GM12864 (cell line): ENCODE measurements at regions not wholly inside any gene's neighbourhood (a gene's known extent, or its start where the extent isn't known, plus 50 kb on each side); places are given as distances from the start of the nearest gene placed in this dataset.

Experiments
- DNase-seq: peaks from one replicate; pipeline ENCODE4 v3.0.0-alpha.2; 2011; ENCODE audit warnings: low read depth
- H3K4me3 ChIP-seq: 2 replicates; pipeline ENCODE4 v1.5.1; 2011; ENCODE audit warnings: mild to moderate bottlenecking, low read depth, low read length, control low read depth
- TF ChIP-seq, protein P1 (sequence below): IDR thresholded peaks from 2 replicates; pipeline ENCODE4 v1.5.1; 2011; ENCODE audit warnings: low read depth, mild to moderate bottlenecking, moderate library complexity, low read length, control low read depth, inconsistent platforms; ENCODE audit errors: missing control alignments

DNA sequence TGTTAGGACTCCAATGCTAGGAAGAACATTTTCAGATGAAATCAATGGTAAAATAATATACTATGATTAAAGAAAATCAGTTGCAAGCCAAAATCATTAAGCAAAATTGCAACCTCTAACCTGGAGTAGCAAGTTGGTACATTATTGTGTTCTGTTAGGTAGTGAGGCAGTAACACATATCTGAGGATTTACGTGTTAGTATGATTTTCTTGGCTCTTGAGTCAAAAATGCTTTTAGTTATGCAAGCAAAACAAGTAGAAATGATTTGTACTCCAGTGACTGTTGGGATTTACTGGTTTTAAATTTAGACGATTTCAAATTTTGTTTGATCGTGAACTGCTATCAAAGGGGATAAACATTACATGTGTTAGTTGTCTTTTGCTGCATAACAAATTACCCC is 293.0 kb upstream of the BTBD3 start:
- no peak for DNase-seq
- TF ChIP-seq, protein P1, sequence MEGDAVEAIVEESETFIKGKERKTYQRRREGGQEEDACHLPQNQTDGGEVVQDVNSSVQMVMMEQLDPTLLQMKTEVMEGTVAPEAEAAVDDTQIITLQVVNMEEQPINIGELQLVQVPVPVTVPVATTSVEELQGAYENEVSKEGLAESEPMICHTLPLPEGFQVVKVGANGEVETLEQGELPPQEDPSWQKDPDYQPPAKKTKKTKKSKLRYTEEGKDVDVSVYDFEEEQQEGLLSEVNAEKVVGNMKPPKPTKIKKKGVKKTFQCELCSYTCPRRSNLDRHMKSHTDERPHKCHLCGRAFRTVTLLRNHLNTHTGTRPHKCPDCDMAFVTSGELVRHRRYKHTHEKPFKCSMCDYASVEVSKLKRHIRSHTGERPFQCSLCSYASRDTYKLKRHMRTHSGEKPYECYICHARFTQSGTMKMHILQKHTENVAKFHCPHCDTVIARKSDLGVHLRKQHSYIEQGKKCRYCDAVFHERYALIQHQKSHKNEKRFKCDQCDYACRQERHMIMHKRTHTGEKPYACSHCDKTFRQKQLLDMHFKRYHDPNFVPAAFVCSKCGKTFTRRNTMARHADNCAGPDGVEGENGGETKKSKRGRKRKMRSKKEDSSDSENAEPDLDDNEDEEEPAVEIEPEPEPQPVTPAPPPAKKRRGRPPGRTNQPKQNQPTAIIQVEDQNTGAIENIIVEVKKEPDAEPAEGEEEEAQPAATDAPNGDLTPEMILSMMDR, result no peak

DNA sequence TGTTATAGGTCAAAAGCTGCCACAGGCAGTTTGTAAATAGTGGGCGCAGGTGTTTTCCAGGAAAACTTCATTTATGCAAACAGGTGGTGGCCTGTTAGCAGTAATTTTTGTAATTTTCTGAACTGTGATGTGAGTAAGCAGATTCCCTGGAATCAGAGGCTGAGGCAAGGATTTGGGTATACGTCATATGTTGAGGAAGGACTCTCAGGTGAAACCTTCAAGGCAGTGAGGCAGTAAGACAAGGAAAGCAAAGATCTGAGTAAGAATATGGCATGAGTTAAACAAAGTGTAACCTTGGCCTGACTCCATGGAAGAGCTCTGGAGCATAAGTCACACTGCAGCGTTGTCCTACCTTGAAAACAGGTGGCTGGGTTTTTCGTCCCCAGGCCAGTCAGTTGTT is 291.1 kb upstream of the BTBD3 start:
- DNase-seq, result no peak
- no peak overlapping the region for H3K4me3 ChIP-seq
- TF ChIP-seq, protein P1, result no peak

More for the DNA sequence above, 293.0 kb upstream of the BTBD3 start:
- H3K4me3 ChIP-seq, result no peak overlapping the region

DNA sequence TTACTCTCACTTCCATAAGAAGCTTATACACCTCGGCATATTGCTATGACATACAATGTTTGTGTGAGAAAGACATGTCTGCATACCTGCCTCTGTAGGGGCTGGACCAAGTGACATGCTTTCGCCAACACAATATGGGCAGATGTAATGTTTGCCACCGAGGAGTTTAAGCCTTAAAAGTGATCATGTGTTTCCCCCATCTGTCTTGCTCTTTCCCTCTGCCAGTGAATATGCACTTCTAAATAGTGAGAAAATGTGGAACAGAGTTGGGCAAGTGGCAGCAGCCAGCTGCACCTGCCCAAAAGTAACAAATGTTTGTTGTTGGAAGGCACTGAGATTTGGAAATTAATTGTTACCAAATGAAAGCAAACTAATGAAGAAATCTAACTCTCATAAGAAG is 274.8 kb upstream of the BTBD3 start:
- no peak overlapping the region for H3K4me3 ChIP-seq
- TF ChIP-seq, protein P1, result no peak
- no peak for DNase-seq

DNA sequence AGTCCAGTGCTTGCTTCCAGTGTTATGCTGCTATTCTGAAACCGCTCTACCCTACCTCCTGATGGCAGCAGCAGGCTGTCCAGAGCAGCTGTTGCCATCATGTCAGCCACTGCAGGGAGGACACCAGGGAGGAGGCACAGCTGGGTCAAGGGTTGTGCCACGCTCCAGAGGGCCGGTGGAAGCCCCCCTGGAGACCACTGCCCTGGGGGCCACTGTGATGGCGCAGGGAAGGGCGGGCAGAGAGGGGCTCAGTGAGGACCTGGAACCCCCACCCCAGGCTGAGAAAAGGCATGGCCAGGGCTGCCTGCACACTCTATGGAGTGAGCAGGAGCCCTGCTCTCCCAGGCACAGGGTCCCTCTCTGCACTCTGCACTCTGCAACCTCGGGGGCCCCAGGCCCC is 271.3 kb upstream of the BTBD3 start:
- DNase-seq, result no peak
- TF ChIP-seq, protein P1, result no peak
- H3K4me3 ChIP-seq, result no peak overlapping the region

DNA sequence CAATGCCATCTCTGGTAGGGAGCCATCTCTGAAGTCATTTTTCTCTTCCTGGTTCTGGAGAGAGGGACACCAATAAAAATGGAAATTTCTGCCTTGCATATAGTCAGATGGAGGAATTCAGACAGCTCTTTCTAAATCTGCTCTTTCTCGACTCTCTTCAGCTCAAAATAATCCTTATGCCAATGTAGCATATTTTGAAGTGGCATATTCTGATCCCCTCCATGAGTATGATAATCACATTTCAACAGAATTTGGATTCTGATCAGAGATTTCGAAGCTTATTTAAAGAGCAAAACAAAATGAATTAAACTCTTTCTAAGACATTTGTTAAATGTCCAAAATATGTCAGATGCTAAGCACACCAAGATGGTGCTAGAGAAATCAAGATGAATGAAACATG is 267.1 kb upstream of the BTBD3 start:
- TF ChIP-seq, protein P1, result no peak
- H3K4me3 ChIP-seq, result no peak overlapping the region
- DNase-seq, result no peak

DNA sequence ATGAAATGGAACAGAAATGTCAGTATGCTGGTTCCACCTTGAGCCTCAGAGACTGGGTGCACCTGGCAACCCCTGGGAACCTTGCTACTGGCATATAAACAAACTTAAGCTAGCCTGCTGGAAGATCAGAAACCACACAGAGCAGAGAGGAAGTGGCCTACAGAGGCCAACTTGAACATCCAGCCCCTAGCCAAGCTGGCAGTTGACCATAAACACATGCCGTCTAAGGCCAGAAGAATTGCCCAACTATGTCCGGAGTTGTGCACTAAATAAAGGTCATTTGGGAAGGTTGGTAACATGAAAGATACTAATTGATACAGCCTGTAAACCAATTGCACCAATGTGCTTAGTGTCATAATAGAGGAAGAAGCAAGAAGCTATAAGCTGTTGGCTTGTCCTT is 266.6 kb upstream of the BTBD3 start:
- TF ChIP-seq, protein P1, result no peak
- no peak for DNase-seq

DNA sequence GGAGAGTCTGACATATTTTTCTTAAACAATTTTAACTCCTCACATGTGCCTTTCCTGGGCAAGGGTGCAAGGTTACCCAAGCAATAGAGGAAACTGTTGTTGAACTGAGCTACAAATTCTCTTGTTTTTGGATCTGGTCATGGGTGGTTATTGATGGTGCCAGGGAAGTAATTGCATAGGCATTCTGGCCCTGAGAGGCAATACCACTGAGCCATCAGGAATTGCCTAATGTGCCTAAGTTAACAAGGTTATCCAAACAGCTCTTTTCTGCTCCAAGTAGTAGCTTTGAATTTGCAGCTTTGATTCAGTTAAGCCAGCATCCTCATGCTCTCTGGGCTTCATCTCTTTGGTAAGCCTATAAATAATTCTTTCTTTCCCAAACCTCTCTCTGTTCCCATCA is 266.0 kb upstream of the BTBD3 start:
- H3K4me3 ChIP-seq, result no peak overlapping the region
- TF ChIP-seq, protein P1, result no peak
- DNase-seq, result no peak

More for the DNA sequence above, 266.6 kb upstream of the BTBD3 start:
- no peak overlapping the region for H3K4me3 ChIP-seq
